Activated CD8-positive, alpha-beta memory T cell treated with anti-CD3 and anti-CD28 coated beads for 24 hours (primary cell): ENCODE measurements at regions not wholly inside any gene's neighbourhood (a gene's known extent, or its start where the extent isn't known, plus 50 kb on each side); places are given as distances from the start of the nearest gene placed in this dataset.
"Not testable (repeated sequence)": the region's sequence is repeated elsewhere in the genome, so short reads cannot be mapped to it uniquely, and the experiment has no call there.

Source experiments
- DNase-seq: peaks from one replicate; pipeline ENCODE4 v3.0.0-alpha.2; 2020

- no peak for DNase-seq
Measured at GRCh38 chr10:9339716-9340115, 1285.2 kb downstream of the GATA3 start.

- no peak for DNase-seq
Measured at GRCh38 chr10:9342885-9343570, 1288.5 kb downstream of the GATA3 start.

- DNase-seq: not testable (repeated sequence)
Measured at GRCh38 chr10:9347933-9348332, 1293.4 kb downstream of the GATA3 start.

GRCh38 chr10:9357471-9357870 is 1303.0 kb downstream of the GATA3 start:
- DNase-seq: no peak

GRCh38 chr10:9362721-9363120 is 1308.2 kb downstream of the GATA3 start:
- no peak for DNase-seq

- no peak for DNase-seq
Measured at GRCh38 chr10:9379183-9379582, 1324.7 kb downstream of the GATA3 start.

GRCh38 chr10:9381733-9382532 is 1327.4 kb downstream of the GATA3 start:
- no peak for DNase-seq

- no peak for DNase-seq
Measured at GRCh38 chr10:9382533-9382866, 1328.0 kb downstream of the GATA3 start.

GRCh38 chr10:9390516-9390915 is 1336.0 kb downstream of the GATA3 start:
- no peak for DNase-seq

- no peak for DNase-seq
Measured at GRCh38 chr10:9399275-9399983, 1344.9 kb downstream of the GATA3 start.

GRCh38 chr10:9402067-9402466 is 1347.6 kb downstream of the GATA3 start:
- DNase-seq: not testable (repeated sequence)

- not testable (repeated sequence) for DNase-seq
Measured at GRCh38 chr10:9402507-9403195, 1348.2 kb downstream of the GATA3 start.

- not testable (repeated sequence) for DNase-seq
Measured at GRCh38 chr10:9407201-9407600, 1352.7 kb downstream of the GATA3 start.

GRCh38 chr10:9416331-9416730 is 1361.8 kb downstream of the GATA3 start:
- no peak for DNase-seq

GRCh38 chr10:9419757-9420156 is 1365.3 kb downstream of the GATA3 start:
- no peak for DNase-seq

- no peak for DNase-seq
Measured at GRCh38 chr10:9427209-9427608, 1372.7 kb downstream of the GATA3 start.

GRCh38 chr10:9437131-9437530 is 1382.6 kb downstream of the GATA3 start:
- DNase-seq: no peak

GRCh38 chr10:9443758-9444157 is 1389.3 kb downstream of the GATA3 start:
- DNase-seq: no peak

- no peak for DNase-seq
Measured at GRCh38 chr10:9449530-9449929, 1395.0 kb downstream of the GATA3 start.

GRCh38 chr10:9450801-9451200 is 1396.3 kb downstream of the GATA3 start:
- DNase-seq: no peak

- DNase-seq: no peak
Measured at GRCh38 chr10:9451211-9451773, 1396.8 kb downstream of the GATA3 start.

- DNase-seq: no peak
Measured at GRCh38 chr10:9452056-9452455, 1397.6 kb downstream of the GATA3 start.

- DNase-seq: not testable (repeated sequence)
Measured at GRCh38 chr10:9453871-9454270, 1399.4 kb downstream of the GATA3 start.
